Activated CD4-positive, alpha-beta T cell treated with anti-CD3 and anti-CD28 coated beads, Interleukin-2, amount 50 U/mL, for 16 hours (primary cell): ENCODE measurements at regions not wholly inside any gene's neighbourhood (a gene's known extent, or its start where the extent isn't known, plus 50 kb on each side); places are given as distances from the start of the nearest gene placed in this dataset.
"Not testable (repeated sequence)": the region's sequence is repeated elsewhere in the genome, so short reads cannot be mapped to it uniquely, and the experiment has no call there.

Experiments used
- DNase-seq: peaks from one replicate; pipeline ENCODE4 v3.0.0-alpha.2; 2020

GRCh38 chr9:40097992-40098391 is 742.5 kb downstream of the SPATA31A1 start:
- not testable (repeated sequence) for DNase-seq

GRCh38 chr9:40106003-40106782 is 750.7 kb downstream of the SPATA31A1 start:
- peak; percentile 15 for DNase-seq

- DNase-seq: not testable (repeated sequence)
Observed at GRCh38 chr9:40106783-40107248, 751.3 kb downstream of the SPATA31A1 start.

GRCh38 chr9:40107251-40107650 is 751.8 kb downstream of the SPATA31A1 start:
- not testable (repeated sequence) for DNase-seq

GRCh38 chr9:40108465-40108864 is 753.0 kb downstream of the SPATA31A1 start:
- DNase-seq: not testable (repeated sequence)

GRCh38 chr9:40110751-40111150 is 755.3 kb downstream of the SPATA31A1 start:
- DNase-seq: not testable (repeated sequence)

GRCh38 chr9:40111571-40111970 is 756.1 kb downstream of the SPATA31A1 start:
- not testable (repeated sequence) for DNase-seq

GRCh38 chr9:40130598-40130997 is 775.1 kb downstream of the SPATA31A1 start:
- DNase-seq: not testable (repeated sequence)

GRCh38 chr9:40169204-40169603 is 813.7 kb downstream of the SPATA31A1 start:
- not testable (repeated sequence) for DNase-seq

- not testable (repeated sequence) for DNase-seq
Observed at GRCh38 chr9:40173316-40173715, 817.8 kb downstream of the SPATA31A1 start.

- not testable (repeated sequence) for DNase-seq
Observed at GRCh38 chr9:40174035-40174434, 818.6 kb downstream of the SPATA31A1 start.

- not testable (repeated sequence) for DNase-seq
Observed at GRCh38 chr9:40177403-40177802, 821.9 kb downstream of the SPATA31A1 start.

GRCh38 chr9:40191403-40191802 is 835.9 kb downstream of the SPATA31A1 start:
- DNase-seq: not testable (repeated sequence)

- not testable (repeated sequence) for DNase-seq
Observed at GRCh38 chr9:40192162-40192561, 836.7 kb downstream of the SPATA31A1 start.

- peak; percentile 14 for DNase-seq
Observed at GRCh38 chr9:40196165-40196714, 840.8 kb downstream of the SPATA31A1 start.

GRCh38 chr9:40196803-40197202 is 841.3 kb downstream of the SPATA31A1 start:
- DNase-seq: not testable (repeated sequence)

GRCh38 chr9:40221596-40222233 is 866.2 kb downstream of the SPATA31A1 start:
- not testable (repeated sequence) for DNase-seq

GRCh38 chr9:40222617-40223200 is 867.2 kb downstream of the SPATA31A1 start:
- not testable (repeated sequence) for DNase-seq

- not testable (repeated sequence) for DNase-seq
Observed at GRCh38 chr9:40223353-40223752, 867.9 kb downstream of the SPATA31A1 start.
